HCT116 (cell line): ENCODE measurements at regions not wholly inside any gene's neighbourhood (a gene's known extent, or its start where the extent isn't known, plus 50 kb on each side); places are given as distances from the start of the nearest gene placed in this dataset.

ENCODE experiments used
- ATAC-seq: fragments of 200-7000 bp; cut with Tn5 transposase; 2 replicates; pipeline ENCODE4 v1.9.1; 2020; ENCODE audit warnings: mild to moderate bottlenecking, moderate library complexity
- BruUV-seq: library from RNA; stranded (reverse); fragments of 400-500 nt; replicated peaks from 2 replicates; lab custom pipeline; 2021; lab: Mats Ljungman, UMichigan
- CTCF ChIA-PET: fragments of 300-600 bp; sonication (Branson Sonifier 250); formaldehyde crosslinking; loops from one replicate; lab custom pipeline; 2021; ENCODE audit warnings: antibody characterized with exemption; lab: Charles Lee
- POLR2A ChIA-PET: fragments of 300-600, 350-600 bp; sonication (Branson Sonifier 250); formaldehyde crosslinking; loops from one replicate; lab custom pipeline; 2021; ENCODE audit warnings: antibody characterized with exemption; lab: Charles Lee
- RAD21 ChIA-PET, 2 experiments: fragments of 300-600 bp; sonication (Branson Sonifier 250); formaldehyde crosslinking; loops; one replicate each; lab custom pipeline; 2023; ENCODE audit warnings: low total read pairs in 2 of 2; ENCODE audit not compliant: uncharacterized antibody in 2 of 2, unreplicated experiment in 2 of 2, low non-redundant PET in 1 of 2; lab: Charles Lee
- DNase-seq: peaks from one replicate; pipeline ENCODE4 v3.0.0-alpha.2; 2010; ENCODE audit warnings: low read depth, low spot score
- H2AFZ ChIP-seq: fragments of 200-600 bp; shearing (Covaris generic), sonication (generic); 2 replicates; pipeline ENCODE4 v1.6.1; 2017; ENCODE audit warnings: low read depth, mixed run types, mixed read lengths, antibody characterized with exemption, low read length; ENCODE audit not compliant: poor library complexity, severe bottlenecking
- H3K27ac ChIP-seq: 2 replicates; pipeline ENCODE4 v1.5.1; 2012; ENCODE audit warnings: low read depth, low read length
- H3K27me3 ChIP-seq: fragments of 200-600 bp; sonication (generic); 2 replicates; pipeline ENCODE4 v1.6.1; 2016; ENCODE audit warnings: mixed run types, low read length, mixed read lengths; ENCODE audit not compliant: insufficient read depth
- H3K36me3 ChIP-seq, 2 experiments: fragments of 200-500 bp in 1 of 2; fragments of 200-600 bp in 1 of 2; sonication (Bioruptor generic) in 1 of 2; sonication (generic) in 1 of 2; 2 replicates each; pipeline versions ENCODE4 v1.5.1 to v1.6.1; 2014 to 2016; ENCODE audit warnings: low read length in 2 of 2, inconsistent platforms in 1 of 2, mixed read lengths in 1 of 2, mixed run types in 1 of 2; ENCODE audit not compliant: insufficient read depth in 2 of 2, control insufficient read depth in 1 of 2
- H3K4me1 ChIP-seq, 2 experiments: fragments of 200-600 bp in 1 of 2; sonication (generic) in 1 of 2; 2 replicates each; pipeline versions ENCODE4 v1.5.1 to v1.6.1; 2012 to 2017; ENCODE audit warnings: low read length in 2 of 2, inconsistent platforms in 1 of 2, mild to moderate bottlenecking in 1 of 2, mixed read lengths in 1 of 2, mixed run types in 1 of 2, moderate library complexity in 1 of 2; ENCODE audit not compliant: insufficient read depth in 2 of 2, control insufficient read depth in 1 of 2
- H3K4me2 ChIP-seq: fragments of 200-600 bp; sonication (generic); 2 replicates; pipeline ENCODE4 v1.6.1; 2017; ENCODE audit warnings: mixed run types, low read length, mixed read lengths
- H3K4me3 ChIP-seq, 2 experiments: fragments of 200-600 bp in 1 of 2; sonication (generic) in 1 of 2; replicated peaks in 1 of 2; 2 replicates each; pipeline ENCODE4 v1.5.1; 2011 to 2016; ENCODE audit warnings: low read length in 2 of 2, control low read depth in 1 of 2, low read depth in 1 of 2, mild to moderate bottlenecking in 1 of 2, mixed read lengths in 1 of 2, mixed run types in 1 of 2
- H3K79me2 ChIP-seq: fragments of 200-600 bp; sonication (generic); 2 replicates; pipeline ENCODE4 v1.6.1; 2017; ENCODE audit warnings: mild to moderate bottlenecking, mixed run types, low read length, moderate library complexity, mixed read lengths; ENCODE audit not compliant: insufficient read depth
- H3K9ac ChIP-seq: fragments of 200-600 bp; sonication (generic); 2 replicates; pipeline ENCODE4 v1.6.1; 2016; ENCODE audit warnings: low read length, mixed read lengths
- H3K9me2 ChIP-seq: fragments of 200-600 bp; sonication (generic), shearing (Covaris generic); 2 replicates; pipeline ENCODE4 v1.6.1; 2017; ENCODE audit warnings: mixed run types, mild to moderate bottlenecking, moderate library complexity; ENCODE audit not compliant: insufficient read depth
- H3K9me3 ChIP-seq, 2 experiments: fragments of 200-500 bp in 1 of 2; fragments of 200-600 bp in 1 of 2; sonication (Bioruptor generic) in 1 of 2; sonication (generic) in 1 of 2; 2 replicates each; pipeline ENCODE4 v1.6.1; 2014 to 2017; ENCODE audit warnings: low read length in 2 of 2, mixed read lengths in 2 of 2, inconsistent platforms in 1 of 2, low read depth in 1 of 2, mild to moderate bottlenecking in 1 of 2, mixed run types in 1 of 2, moderate library complexity in 1 of 2; ENCODE audit not compliant: control insufficient read depth in 1 of 2, insufficient read depth in 1 of 2
- H4K20me1 ChIP-seq: fragments of 200-600 bp; sonication (generic), shearing (Covaris generic); 2 replicates; pipeline ENCODE4 v1.6.1; 2017; ENCODE audit warnings: mixed run types, mild to moderate bottlenecking, moderate library complexity; ENCODE audit not compliant: insufficient read depth
- CBX3 ChIP-seq: IDR thresholded peaks from 2 replicates; pipeline ENCODE4 v1.6.1; 2012; ENCODE audit warnings: low read depth
- CEBPB ChIP-seq: IDR thresholded peaks from 2 replicates; pipeline ENCODE4 v1.6.1; 2012; ENCODE audit warnings: low read depth
- EGR1 ChIP-seq: IDR thresholded peaks from 2 replicates; pipeline ENCODE4 v1.6.1; 2012; ENCODE audit warnings: low read depth
- ELF1 ChIP-seq: IDR thresholded peaks from 2 replicates; pipeline ENCODE4 v1.6.1; 2012; ENCODE audit warnings: low read depth, borderline replicate concordance
- EZH2 ChIP-seq: fragments of 200-600 bp; sonication (generic); IDR thresholded peaks from 2 replicates; pipeline ENCODE4 v1.6.1; 2017; ENCODE audit warnings: antibody characterized with exemption, mixed run types
- FOSL1 ChIP-seq: IDR thresholded peaks from 2 replicates; pipeline ENCODE4 v1.6.1; 2012; ENCODE audit warnings: low read depth
- JUND ChIP-seq: IDR thresholded peaks from 2 replicates; pipeline ENCODE4 v1.6.1; 2012
- POLR2A ChIP-seq: IDR thresholded peaks from 2 replicates; pipeline ENCODE4 v1.7.0; 2011; ENCODE audit warnings: borderline replicate concordance; ENCODE audit not compliant: insufficient read depth, insufficient read length; ENCODE audit errors: extremely low read depth
- POLR2AphosphoS5 ChIP-seq: IDR thresholded peaks from 2 replicates; pipeline ENCODE4 v1.6.1; 2011; ENCODE audit warnings: mild to moderate bottlenecking, low read depth, low read length, moderate library complexity
- RAD21 ChIP-seq: IDR thresholded peaks from 2 replicates; pipeline ENCODE4 v1.6.1; 2012; ENCODE audit warnings: low read depth, mild to moderate bottlenecking
- SP1 ChIP-seq: IDR thresholded peaks from 2 replicates; pipeline ENCODE4 v1.6.1; 2012; ENCODE audit warnings: low read depth
- YY1 ChIP-seq: IDR thresholded peaks from 2 replicates; pipeline ENCODE4 v1.6.1; 2011; ENCODE audit warnings: low read length, low read depth, moderate library complexity, mild to moderate bottlenecking; ENCODE audit not compliant: insufficient replicate concordance; ENCODE audit errors: extremely low read depth
- ZNF274 ChIP-seq: fragments of 200-500 bp; sonication (Bioruptor generic); IDR thresholded peaks from 2 replicates; pipeline ENCODE4 v1.6.1; 2014; ENCODE audit warnings: mild to moderate bottlenecking, low read depth, low read length, inconsistent platforms
- intact Hi-C: fragments of 100-400 bp; cut with micrococcal nuclease; formaldehyde crosslinking; loops from 2 replicates; pipeline ENCODE4 v1.10.0; 2022
- TF ChIP-seq, protein P1 (sequence below): IDR thresholded peaks from 2 replicates; pipeline ENCODE4 v1.6.1; 2012; ENCODE audit warnings: low read depth
- TF ChIP-seq, protein P2 (sequence below), 3 experiments: fragments of 200-600 bp in 1 of 3; sonication (generic) in 1 of 3; IDR thresholded peaks in 2 of 3; conservative IDR thresholded peaks in 1 of 3; 2 replicates each; pipeline ENCODE4 v1.5.1; 2012 to 2017; ENCODE audit warnings: low read depth in 2 of 3, low read length in 2 of 3, antibody characterized with exemption in 1 of 3, borderline replicate concordance in 1 of 3, control low read depth in 1 of 3, mild to moderate bottlenecking in 1 of 3, mixed read lengths in 1 of 3, mixed run types in 1 of 3, moderate library complexity in 1 of 3; ENCODE audit not compliant: insufficient read depth in 1 of 3
- TF ChIP-seq, protein P3 (sequence below): IDR thresholded peaks from 2 replicates; pipeline ENCODE4 v1.6.1; 2012
- TF ChIP-seq, protein P4 (sequence below): IDR thresholded peaks from 2 replicates; pipeline ENCODE4 v1.6.1; 2012

DNA sequence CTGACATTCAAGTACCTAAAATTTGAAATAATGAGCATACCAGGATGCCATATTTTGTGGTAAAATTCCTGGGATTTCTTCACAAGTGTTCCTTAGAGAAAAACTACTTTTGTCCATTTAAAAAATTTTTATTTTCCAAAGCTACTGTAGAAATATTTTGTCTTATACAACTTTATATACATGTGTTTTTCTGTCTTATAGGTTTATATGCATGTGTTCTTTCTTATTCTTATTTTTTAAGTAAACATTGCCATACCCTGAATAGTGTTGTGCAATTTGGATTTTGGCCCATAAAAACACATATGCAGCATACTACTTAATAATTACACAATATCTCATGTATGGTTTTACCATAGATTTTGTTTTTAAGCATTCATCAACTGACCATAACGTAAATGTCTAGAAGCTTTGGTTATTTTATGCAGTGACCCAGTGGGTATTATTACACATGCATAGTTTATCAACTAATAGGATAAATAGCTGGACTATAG, 1107.4 kb upstream of the SEL1L start:
- Histone ChIP-seq H3K9me2 (no peaks in the 10 kb centered on the region), H3K36me3 (no peaks in the 10 kb centered on the region), H3K4me3 (no peak overlapping the region), H3K79me2 (no peaks in the 10 kb centered on the region), H3K4me1 (no peaks in the 10 kb centered on the region), H2AFZ (no peak overlapping the region), H3K4me2 (no peak overlapping the region), H3K27me3 (no peaks in the 10 kb centered on the region), H3K9me3 (peaks cover 8 to 14% of the 10 kb centered on the region in 2 experiments; a peak in 2 of 4 replicates), H3K27ac (no peak overlapping the region), H4K20me1 (no peaks in the 10 kb centered on the region), H3K9ac (no peak overlapping the region)
- intact Hi-C loops = no loop called here
- CTCF ChIA-PET = no interaction called here
- RAD21 ChIA-PET = no interaction called here
- no peak for DNase-seq
- ATAC-seq = no peak
- BruUV-seq = no TSS peak
- TF ChIP-seq EGR1 (no peak), JUND (no peak), CEBPB (no peak), POLR2A (no peak), FOSL1 (no peak), POLR2AphosphoS5 (no peak), CBX3 (no peak), ELF1 (no peak), EZH2 (no peak), RAD21 (no peak), ZNF274 (no peak), YY1 (no peak), SP1 (no peak)
- TF ChIP-seq, protein P1, sequence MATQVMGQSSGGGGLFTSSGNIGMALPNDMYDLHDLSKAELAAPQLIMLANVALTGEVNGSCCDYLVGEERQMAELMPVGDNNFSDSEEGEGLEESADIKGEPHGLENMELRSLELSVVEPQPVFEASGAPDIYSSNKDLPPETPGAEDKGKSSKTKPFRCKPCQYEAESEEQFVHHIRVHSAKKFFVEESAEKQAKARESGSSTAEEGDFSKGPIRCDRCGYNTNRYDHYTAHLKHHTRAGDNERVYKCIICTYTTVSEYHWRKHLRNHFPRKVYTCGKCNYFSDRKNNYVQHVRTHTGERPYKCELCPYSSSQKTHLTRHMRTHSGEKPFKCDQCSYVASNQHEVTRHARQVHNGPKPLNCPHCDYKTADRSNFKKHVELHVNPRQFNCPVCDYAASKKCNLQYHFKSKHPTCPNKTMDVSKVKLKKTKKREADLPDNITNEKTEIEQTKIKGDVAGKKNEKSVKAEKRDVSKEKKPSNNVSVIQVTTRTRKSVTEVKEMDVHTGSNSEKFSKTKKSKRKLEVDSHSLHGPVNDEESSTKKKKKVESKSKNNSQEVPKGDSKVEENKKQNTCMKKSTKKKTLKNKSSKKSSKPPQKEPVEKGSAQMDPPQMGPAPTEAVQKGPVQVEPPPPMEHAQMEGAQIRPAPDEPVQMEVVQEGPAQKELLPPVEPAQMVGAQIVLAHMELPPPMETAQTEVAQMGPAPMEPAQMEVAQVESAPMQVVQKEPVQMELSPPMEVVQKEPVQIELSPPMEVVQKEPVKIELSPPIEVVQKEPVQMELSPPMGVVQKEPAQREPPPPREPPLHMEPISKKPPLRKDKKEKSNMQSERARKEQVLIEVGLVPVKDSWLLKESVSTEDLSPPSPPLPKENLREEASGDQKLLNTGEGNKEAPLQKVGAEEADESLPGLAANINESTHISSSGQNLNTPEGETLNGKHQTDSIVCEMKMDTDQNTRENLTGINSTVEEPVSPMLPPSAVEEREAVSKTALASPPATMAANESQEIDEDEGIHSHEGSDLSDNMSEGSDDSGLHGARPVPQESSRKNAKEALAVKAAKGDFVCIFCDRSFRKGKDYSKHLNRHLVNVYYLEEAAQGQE = no peak
- TF ChIP-seq, protein P2, sequence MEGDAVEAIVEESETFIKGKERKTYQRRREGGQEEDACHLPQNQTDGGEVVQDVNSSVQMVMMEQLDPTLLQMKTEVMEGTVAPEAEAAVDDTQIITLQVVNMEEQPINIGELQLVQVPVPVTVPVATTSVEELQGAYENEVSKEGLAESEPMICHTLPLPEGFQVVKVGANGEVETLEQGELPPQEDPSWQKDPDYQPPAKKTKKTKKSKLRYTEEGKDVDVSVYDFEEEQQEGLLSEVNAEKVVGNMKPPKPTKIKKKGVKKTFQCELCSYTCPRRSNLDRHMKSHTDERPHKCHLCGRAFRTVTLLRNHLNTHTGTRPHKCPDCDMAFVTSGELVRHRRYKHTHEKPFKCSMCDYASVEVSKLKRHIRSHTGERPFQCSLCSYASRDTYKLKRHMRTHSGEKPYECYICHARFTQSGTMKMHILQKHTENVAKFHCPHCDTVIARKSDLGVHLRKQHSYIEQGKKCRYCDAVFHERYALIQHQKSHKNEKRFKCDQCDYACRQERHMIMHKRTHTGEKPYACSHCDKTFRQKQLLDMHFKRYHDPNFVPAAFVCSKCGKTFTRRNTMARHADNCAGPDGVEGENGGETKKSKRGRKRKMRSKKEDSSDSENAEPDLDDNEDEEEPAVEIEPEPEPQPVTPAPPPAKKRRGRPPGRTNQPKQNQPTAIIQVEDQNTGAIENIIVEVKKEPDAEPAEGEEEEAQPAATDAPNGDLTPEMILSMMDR (IDR thresholded peaks at IDR 0.05 in 2 of 3, conservative IDR thresholded peaks at IDR 0.05 in 1 of 3; ENCODE audit: borderline replicate concordance in 1 of 3, insufficient read depth in 1 of 3, low read depth in 2 of 3, low read length in 2 of 3) = no peak
- TF ChIP-seq, protein P3, sequence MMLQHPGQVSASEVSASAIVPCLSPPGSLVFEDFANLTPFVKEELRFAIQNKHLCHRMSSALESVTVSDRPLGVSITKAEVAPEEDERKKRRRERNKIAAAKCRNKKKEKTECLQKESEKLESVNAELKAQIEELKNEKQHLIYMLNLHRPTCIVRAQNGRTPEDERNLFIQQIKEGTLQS = no peak
- TF ChIP-seq, protein P4, sequence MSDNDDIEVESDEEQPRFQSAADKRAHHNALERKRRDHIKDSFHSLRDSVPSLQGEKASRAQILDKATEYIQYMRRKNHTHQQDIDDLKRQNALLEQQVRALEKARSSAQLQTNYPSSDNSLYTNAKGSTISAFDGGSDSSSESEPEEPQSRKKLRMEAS = no peak
- POLR2A ChIA-PET = no interaction called here
